Muscle layer of duodenum (tissue), 2 donors: ENCODE measurements at regions not wholly inside any gene's neighbourhood (a gene's known extent, or its start where the extent isn't known, plus 50 kb on each side); places are given as distances from the start of the nearest gene placed in this dataset.

Experiments
- H3K27ac ChIP-seq: one replicate; pipeline ENCODE4 v1.7.0; 2013; ENCODE audit warnings: mild to moderate bottlenecking, low read length
- H3K27me3 ChIP-seq: one replicate; pipeline ENCODE4 v1.7.0; 2013; ENCODE audit warnings: low read depth, mild to moderate bottlenecking, control low read depth, low read length
- H3K36me3 ChIP-seq, 2 donors: one replicate each; pipeline ENCODE4 v1.7.0; 2013; ENCODE audit warnings: low read length in 2 of 2, control low read depth in 1 of 2, mild to moderate bottlenecking in 1 of 2; ENCODE audit not compliant: insufficient read depth in 2 of 2, control insufficient read depth in 1 of 2
- H3K4me1 ChIP-seq, 2 donors: one replicate each; pipeline ENCODE4 v1.7.0; 2013; ENCODE audit warnings: low read length in 2 of 2, mild to moderate bottlenecking in 2 of 2, control low read depth in 1 of 2, moderate library complexity in 1 of 2; ENCODE audit not compliant: insufficient read depth in 2 of 2, control insufficient read depth in 1 of 2
- H3K4me3 ChIP-seq, 2 donors: one replicate each; pipeline ENCODE4 v1.7.0; 2013; ENCODE audit warnings: low read length in 2 of 2, low read depth in 1 of 2, mild to moderate bottlenecking in 1 of 2
- H3K9me3 ChIP-seq, 2 donors: one replicate each; pipeline ENCODE4 v1.7.0; 2013; ENCODE audit warnings: low read length in 2 of 2, control low read depth in 1 of 2, mild to moderate bottlenecking in 1 of 2; ENCODE audit not compliant: control insufficient read depth in 1 of 2
- donor health status: healthy.

- no peak overlapping the region for H3K27ac ChIP-seq
- no peaks in the 10 kb centered on the region for H3K27me3 ChIP-seq
- H3K9me3 ChIP-seq, result no peaks in the 10 kb centered on the region
- H3K36me3 ChIP-seq, result no peaks in the 10 kb centered on the region
- H3K4me3 ChIP-seq, result no peak overlapping the region
- peaks cover 0 to 4% of the 10 kb centered on the region in 2 donors for H3K4me1 ChIP-seq
Observed at GRCh38 chr7:27464970-27465369, 197.7 kb downstream of the HIBADH start.

- Histone ChIP-seq H3K27me3 (no peaks in the 10 kb centered on the region), H3K9me3 (no peaks in the 10 kb centered on the region)
Observed at GRCh38 chr7:27466703-27467102, 196.0 kb downstream of the HIBADH start.

GRCh38 chr7:27472043-27472442, 190.6 kb downstream of the HIBADH start:
- H3K36me3 ChIP-seq, result no peaks in the 10 kb centered on the region
- H3K27ac ChIP-seq, result no peak overlapping the region

More at GRCh38 chr7:27466703-27467102, 196.0 kb downstream of the HIBADH start:
- Histone ChIP-seq H3K4me1 (peaks cover 0 to 3% of the 10 kb centered on the region in 2 donors), H3K27ac (no peak overlapping the region), H3K4me3 (no peak overlapping the region), H3K36me3 (no peaks in the 10 kb centered on the region)

More at GRCh38 chr7:27472043-27472442, 190.6 kb downstream of the HIBADH start:
- H3K4me3 ChIP-seq, result no peak overlapping the region
- no peaks in the 10 kb centered on the region for H3K9me3 ChIP-seq
- H3K4me1 ChIP-seq, result no peaks in the 10 kb centered on the region
- no peaks in the 10 kb centered on the region for H3K27me3 ChIP-seq
